ENCODE measurements at regions not wholly inside any gene's neighbourhood (a gene's known extent, or its start where the extent isn't known, plus 50 kb on each side); places are given as distances from the start of the nearest gene placed in this dataset.

- TF ChIP-seq RAD21 (conservative IDR thresholded peaks at IDR 0.05) (no peak), EZH2 (IDR thresholded peaks at IDR 0.05; ENCODE audit: borderline replicate concordance, insufficient read depth, low read length, poor library complexity, severe bottlenecking) (no peak), CTCF (IDR thresholded peaks at IDR 0.05; ENCODE audit: poor library complexity, severe bottlenecking) (no peak), REST (IDR thresholded peaks at IDR 0.05; ENCODE audit: borderline replicate concordance) (no peak), EP300 (conservative IDR thresholded peaks at IDR 0.05; ENCODE audit: poor library complexity, severe bottlenecking) (no peak), TAF1 (IDR thresholded peaks at IDR 0.05; ENCODE audit: low read depth) (no peak)
Observed at GRCh38 chr4:141899103-141899502, 262.7 kb downstream of the IL15 start.

Measured in neural cell (in vitro differentiated cells).